AG08396 (cell line): ENCODE measurements at regions not wholly inside any gene's neighbourhood (a gene's known extent, or its start where the extent isn't known, plus 50 kb on each side); places are given as distances from the start of the nearest gene placed in this dataset.

Source experiments
- DNase-seq: peaks from one replicate; pipeline ENCODE4 v3.0.0; 2012; ENCODE audit warnings: low spot score, mixed read lengths

DNA sequence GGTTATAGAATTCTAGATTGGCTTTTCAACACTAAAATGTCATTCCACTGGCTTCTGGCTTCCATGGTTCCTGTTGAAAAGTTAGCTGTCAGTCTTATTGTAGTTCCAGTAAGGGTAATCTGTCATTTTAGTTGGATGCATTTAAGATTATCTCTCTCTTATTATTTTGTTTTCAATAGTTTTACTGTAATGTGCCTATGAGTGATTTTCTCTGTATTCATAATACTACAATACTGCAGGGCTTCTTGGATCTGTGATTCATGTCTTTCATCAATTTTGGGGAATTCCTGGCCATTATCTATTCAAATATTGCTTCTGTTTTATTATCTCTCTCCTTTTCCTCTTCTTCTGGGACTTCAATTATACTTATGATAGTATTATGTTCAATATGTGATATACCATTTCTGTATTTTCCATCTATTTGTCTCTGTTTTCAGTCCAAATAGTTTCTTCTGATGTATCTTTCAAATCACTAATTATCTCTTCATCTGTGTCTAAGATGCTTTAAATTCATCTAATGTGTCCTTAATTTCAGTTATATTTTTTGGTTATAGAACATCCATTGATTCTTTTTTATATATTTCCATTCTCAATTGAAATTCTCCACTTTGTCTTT is 101.5 kb downstream of the KCTD15 start:
- no peak for DNase-seq

DNA sequence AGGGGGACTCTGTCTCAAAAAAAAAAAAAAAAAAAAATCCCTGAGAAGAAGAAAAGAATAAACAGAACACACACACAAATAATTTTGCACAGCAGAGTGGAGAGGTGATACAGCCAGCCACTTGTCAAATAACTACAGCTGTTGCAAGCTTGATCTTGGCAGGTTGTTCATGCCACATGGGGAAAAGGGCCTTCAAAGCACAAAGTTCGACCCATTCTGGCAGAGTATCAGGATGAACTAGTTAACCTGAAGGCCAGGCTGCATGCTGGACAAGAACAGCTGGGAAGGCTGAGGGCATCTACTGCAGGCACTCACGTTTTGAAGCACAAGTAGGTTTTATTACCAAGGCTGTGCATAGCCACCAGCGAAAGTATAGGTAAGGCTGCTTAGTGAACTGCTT is 104.1 kb downstream of the KCTD15 start:
- DNase-seq, result no peak

GRCh38 chr19:33902395-33902794 is 105.7 kb downstream of the KCTD15 start:
- no peak for DNase-seq

DNA sequence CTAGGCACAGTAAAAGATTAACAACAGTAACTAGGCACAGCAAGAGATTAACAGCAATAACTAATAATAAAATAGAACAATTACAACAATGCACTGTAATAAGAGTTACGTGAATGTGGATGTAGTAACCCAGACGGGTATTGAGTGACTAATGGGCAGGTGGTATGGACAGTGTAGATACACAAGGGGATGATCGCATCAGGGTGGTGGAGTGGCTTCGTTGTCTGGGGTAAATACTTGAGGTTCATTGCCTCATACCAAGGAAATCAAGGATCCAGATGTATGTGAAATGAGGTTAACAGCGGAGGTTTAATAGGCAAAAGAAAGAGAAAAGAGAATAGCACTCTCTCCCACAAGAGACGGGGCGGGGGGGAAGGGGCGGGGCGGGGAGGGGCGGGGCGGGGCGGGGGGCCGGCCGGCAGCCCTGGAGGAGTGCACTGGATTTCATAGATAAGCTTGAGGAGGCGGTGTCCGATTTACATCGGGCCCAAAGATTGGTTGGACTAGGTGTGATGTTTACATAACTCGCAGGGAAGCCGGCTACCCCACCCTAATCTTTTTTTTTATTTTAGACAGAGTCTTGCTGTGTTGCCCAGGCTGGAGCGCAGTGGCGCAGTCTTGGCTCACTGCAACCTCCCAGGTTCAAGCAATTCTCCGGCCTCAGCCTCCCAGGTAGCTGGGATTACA is 106.3 kb downstream of the KCTD15 start:
- DNase-seq, result no peak

DNA sequence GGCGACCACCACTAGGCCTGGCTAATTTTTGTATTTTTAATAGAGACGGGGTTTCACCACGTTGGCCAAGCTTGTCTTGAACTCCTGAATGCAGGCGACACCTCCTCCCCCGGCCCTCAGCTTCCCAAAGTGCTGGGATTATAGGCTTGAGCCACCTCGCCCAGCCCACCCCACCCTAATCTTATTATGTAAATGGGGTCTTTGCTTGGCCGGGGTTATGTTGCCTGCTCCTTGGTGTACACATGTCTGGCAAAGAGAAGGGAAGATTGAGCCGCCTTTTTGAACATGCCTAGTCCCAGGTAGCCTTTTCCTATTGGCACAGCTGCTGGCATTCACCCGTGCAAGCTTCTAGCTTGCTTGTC is 106.8 kb downstream of the KCTD15 start:
- no peak for DNase-seq

DNA sequence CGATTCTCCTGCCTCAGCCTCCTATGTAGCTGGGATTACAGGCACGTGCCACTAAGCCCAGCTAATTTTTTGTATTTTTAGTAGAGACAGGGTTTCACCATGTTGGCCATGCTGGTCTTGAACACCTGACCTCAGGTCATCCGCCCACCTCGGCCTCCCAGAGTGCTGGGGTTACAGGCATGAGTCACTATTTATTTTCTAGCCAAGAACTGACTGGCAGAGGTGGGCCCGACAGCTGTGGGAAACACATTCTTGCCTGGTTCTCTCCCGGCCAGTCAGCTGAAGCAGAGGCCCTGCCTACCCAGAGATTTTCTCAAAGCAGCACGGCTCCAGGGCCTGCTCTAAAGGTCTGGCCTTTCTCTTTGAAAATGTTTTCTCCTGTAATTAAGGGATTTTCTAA is 108.0 kb downstream of the KCTD15 start:
- no peak for DNase-seq

- no peak for DNase-seq
These were observed 108.8 kb downstream of the KCTD15 start for GRCh38 chr19:33905473-33905936.

DNA sequence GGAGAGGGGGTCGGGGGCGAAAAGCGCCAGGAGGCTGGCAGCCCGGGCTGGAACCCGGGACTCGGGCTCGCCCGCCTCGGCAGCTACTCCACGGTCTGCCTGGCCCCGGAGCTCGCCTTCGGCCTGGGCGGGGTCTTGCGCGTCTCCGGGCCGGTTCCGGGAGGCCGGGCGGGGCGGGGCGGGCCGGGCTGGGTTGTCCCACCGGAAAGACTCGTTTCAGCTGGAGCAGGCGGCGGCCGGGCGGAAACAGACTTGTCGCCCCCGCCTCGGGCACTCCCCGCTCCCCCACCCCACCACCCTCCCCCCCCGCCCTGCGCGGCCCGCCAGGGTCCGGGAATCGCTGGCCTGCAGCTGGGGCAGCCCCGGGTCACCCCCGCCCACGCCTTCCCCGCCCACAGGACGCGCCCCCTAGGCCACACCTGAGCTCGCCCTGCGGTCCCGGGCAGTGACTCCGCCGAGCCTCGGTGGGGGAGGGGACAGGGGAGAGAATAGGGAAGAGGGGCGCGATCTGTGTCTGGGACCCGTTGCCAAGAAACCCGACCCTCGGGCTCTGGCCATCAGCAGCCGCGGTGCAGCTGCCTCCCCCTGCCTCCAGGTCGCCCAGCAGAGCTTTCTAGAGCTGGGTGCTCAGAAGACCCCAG is 109.4 kb downstream of the KCTD15 start:
- DNase-seq, result no peak

GRCh38 chr19:33906578-33907335 is 110.1 kb downstream of the KCTD15 start:
- no peak for DNase-seq

GRCh38 chr19:33910922-33911321 is 114.3 kb downstream of the KCTD15 start:
- no peak for DNase-seq

GRCh38 chr19:33914599-33914998 is 117.9 kb downstream of the KCTD15 start:
- no peak for DNase-seq

GRCh38 chr19:33916792-33917191 is 120.1 kb downstream of the KCTD15 start:
- DNase-seq, result no peak

DNA sequence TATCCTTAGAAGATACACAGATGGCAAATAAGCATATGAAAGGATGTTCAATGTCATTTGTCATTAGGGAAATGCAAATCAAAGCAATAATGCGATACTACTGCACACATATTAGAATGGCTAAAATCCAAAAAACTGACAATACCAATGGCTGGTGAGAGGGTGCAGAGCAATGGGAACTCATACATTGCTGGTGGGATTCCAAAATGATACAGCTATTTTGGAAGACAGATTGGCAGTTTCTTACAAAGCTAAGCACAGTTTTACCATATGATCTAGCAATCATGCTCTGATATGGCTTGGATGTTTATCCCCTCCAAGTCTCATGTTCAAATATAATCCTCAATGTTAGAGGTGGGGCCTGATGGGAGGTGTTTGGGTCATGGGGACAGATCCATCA is 122.6 kb downstream of the KCTD15 start:
- no peak for DNase-seq

- DNase-seq, result no peak
These were observed 124.5 kb downstream of the KCTD15 start for GRCh38 chr19:33921165-33921564.

DNA sequence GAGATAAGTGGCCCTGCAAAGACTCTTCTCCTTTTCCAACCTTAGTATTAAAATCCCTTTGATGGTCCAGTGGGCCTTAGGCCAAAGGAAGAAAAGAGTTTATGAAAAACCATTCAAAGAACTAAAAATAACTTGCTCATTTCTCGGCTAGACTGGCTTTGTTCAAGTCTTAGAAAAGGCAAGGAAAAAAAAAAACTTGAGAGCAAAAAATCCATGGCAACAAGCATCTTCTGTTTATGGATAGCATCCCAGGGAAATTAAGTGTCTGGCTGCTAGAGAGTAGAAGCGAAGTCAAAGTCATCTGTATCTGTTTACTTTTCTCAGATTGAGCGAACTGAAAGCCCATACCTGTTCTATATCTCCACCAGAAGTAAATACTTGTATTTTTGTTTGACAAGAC is 129.6 kb downstream of the KCTD15 start:
- DNase-seq, result no peak

DNA sequence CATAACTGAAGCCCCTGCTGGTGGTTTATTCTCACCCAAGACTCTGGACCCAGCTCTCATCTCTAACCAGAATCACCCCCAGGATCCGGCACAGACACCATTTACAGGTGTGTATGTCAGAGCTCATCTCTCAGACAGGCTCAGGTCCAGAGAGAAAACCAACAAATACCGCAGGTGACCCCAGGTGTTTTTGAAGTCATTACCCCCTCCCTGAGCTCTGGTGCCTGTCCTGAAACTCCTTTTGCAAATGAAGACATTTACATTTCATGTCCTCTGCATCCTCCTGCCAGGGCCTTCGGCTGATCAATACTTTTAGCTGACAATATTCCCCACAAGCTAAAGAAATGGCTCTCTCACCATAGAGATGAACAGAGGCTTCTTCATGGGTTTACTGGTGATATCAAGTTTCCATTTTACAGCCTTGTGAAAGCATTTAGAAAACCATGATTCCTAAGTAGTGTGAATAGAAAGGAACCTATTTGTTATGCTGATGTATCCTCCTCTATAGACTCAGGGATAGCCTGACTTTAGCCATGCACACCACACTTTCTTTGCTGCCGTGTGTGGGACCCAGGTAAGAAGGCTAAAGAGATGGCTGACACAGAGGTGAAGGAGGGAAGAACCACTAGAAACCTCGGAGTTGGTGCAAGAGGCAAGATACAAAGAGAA is 131.3 kb downstream of the KCTD15 start:
- no peak for DNase-seq

- no peak for DNase-seq
These were observed 131.8 kb downstream of the KCTD15 start for GRCh38 chr19:33928458-33928950.

DNA sequence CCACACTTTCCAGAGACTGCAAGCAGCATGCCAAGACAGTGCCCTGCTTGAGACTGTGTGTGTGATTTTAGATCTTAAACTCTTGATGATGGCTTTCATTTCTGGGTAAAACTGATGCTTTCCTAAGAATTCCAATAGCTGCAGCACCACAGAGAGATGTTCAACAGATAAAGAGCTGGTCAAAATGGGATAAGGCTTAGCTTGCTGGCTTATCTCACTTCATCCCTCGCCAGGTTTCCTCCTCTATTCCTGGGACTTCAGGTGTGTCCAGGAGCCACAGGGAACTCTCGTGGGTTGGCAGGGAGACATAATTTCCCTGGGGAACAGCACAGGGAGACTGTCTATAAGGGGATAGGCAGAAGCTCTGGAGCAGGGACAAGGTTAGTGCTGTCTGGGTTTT is 137.3 kb downstream of the KCTD15 start:
- DNase-seq, result no peak

- no peak for DNase-seq
These were observed 142.2 kb downstream of the KCTD15 start for GRCh38 chr19:33938821-33939220.

GRCh38 chr19:33941133-33941532 is 144.5 kb downstream of the KCTD15 start:
- DNase-seq, result no peak

DNA sequence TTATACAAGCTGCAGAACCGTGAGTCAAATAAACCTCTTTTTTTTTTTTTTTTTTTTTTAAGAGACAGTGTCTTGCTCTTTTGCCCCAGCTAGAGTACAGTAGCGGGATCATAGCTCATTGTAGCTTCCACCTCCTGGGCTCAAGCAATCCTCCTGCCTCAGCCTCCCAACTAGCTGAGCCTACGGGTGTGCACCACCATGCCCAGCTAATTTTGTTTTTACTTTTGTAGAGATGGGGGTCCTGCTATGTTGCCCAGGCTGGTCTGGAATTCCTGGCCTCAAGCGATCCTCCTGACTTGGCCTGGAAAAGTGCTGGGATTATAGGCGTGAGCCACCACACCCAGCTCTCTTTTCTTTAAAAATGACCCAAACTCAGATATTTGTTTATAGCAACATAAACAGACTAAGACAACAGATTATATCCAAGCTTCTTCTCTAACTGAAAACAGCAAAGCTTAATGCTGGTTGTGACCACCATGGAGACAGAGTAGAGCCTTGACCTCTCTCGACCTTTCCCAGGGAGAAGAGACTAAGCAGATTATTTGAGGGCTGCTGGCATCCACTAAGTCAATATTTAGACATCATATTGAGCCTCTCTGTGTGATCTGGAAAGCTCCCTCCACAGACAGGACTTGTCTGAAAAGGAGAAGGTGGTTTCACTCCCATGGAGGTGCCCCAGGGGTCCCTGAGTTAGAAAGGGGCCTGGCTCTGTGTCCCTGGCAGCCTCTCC is 150.0 kb downstream of the KCTD15 start:
- DNase-seq, result no peak
